ENCODE measurements at regions not wholly inside any gene's neighbourhood (a gene's known extent, or its start where the extent isn't known, plus 50 kb on each side); places are given as distances from the start of the nearest gene placed in this dataset.
A peak's percentile ranks its signal among the peaks of the same experiment; 100 is the strongest.
"Not testable (repeated sequence)": the region's sequence is repeated elsewhere in the genome, so short reads cannot be mapped to it uniquely, and the experiment has no call there.

- peak; percentile 64 for DNase-seq (ENCODE audit: low read depth)
These were observed 54.9 kb upstream of the OSMR start for GRCh38 chr5:38790891-38791290.

- no peak for DNase-seq (ENCODE audit: low read depth)
These were observed 52.7 kb upstream of the OSMR start for GRCh38 chr5:38793099-38793498.

GRCh38 chr5:38794037-38794436 is 51.8 kb upstream of the OSMR start:
- not testable (repeated sequence) for DNase-seq (ENCODE audit: low read depth)

- no peak for DNase-seq (ENCODE audit: low read depth)
These were observed 50.8 kb upstream of the OSMR start for GRCh38 chr5:38794986-38795385.

GRCh38 chr5:38795986-38796741 is 49.6 kb upstream of the OSMR start:
- peak; percentile 47 for DNase-seq (ENCODE audit: low read depth)

All from EH (cell line).